ENCODE measurements at regions not wholly inside any gene's neighbourhood (a gene's known extent, or its start where the extent isn't known, plus 50 kb on each side); places are given as distances from the start of the nearest gene placed in this dataset.
"Not testable (repeated sequence)": the region's sequence is repeated elsewhere in the genome, so short reads cannot be mapped to it uniquely, and the experiment has no call there.

GRCh38 chr12:131444220-131445164 is 266.4 kb upstream of the SFSWAP start:
- H3K9me3 Mint-ChIP-seq, result peaks cover 50% of the 10 kb centered on the region
- H3K27me3 Mint-ChIP-seq (ENCODE audit: insufficient read depth), result no peaks in the 10 kb centered on the region; the same call in none of the 2 replicates
- DNase-seq, result no peak
- no peak overlapping the region for H3K27ac Mint-ChIP-seq
- no peaks in the 10 kb centered on the region; the same call in 1 of the 2 replicates for H3K36me3 Mint-ChIP-seq (ENCODE audit: low read depth)
- TF ChIP-seq CTCF (IDR thresholded peaks at IDR 0.05), result no peak
- H3K4me1 Mint-ChIP-seq (ENCODE audit: low read depth), result no peaks in the 10 kb centered on the region
- H3K4me3 Mint-ChIP-seq, result no peak overlapping the region

GRCh38 chr12:131445184-131445774 is 265.6 kb upstream of the SFSWAP start:
- H3K4me1 Mint-ChIP-seq (ENCODE audit: low read depth), result no peaks in the 10 kb centered on the region
- DNase-seq, result no peak
- H3K27ac Mint-ChIP-seq, result no peak overlapping the region
- H3K9me3 Mint-ChIP-seq, result peaks cover 50% of the 10 kb centered on the region
- H3K4me3 Mint-ChIP-seq, result no peak overlapping the region
- H3K36me3 Mint-ChIP-seq (ENCODE audit: low read depth), result no peaks in the 10 kb centered on the region; the same call in 1 of the 2 replicates
- TF ChIP-seq CTCF (IDR thresholded peaks at IDR 0.05), result no peak
- H3K27me3 Mint-ChIP-seq (ENCODE audit: insufficient read depth), result no peaks in the 10 kb centered on the region; the same call in none of the 2 replicates

GRCh38 chr12:131445795-131446194 is 265.1 kb upstream of the SFSWAP start:
- Mint-ChIP-seq H3K4me3 (no peak overlapping the region), H3K4me1 (ENCODE audit: low read depth) (no peaks in the 10 kb centered on the region), H3K27ac (no peak overlapping the region), H3K9me3 (peaks cover 50% of the 10 kb centered on the region), H3K36me3 (ENCODE audit: low read depth) (no peaks in the 10 kb centered on the region; the same call in 1 of the 2 replicates), H3K27me3 (ENCODE audit: insufficient read depth) (no peaks in the 10 kb centered on the region; the same call in none of the 2 replicates)
- no peak for DNase-seq
- TF ChIP-seq CTCF (IDR thresholded peaks at IDR 0.05), result no peak

GRCh38 chr12:131447636-131448035 is 263.3 kb upstream of the SFSWAP start:
- H3K4me3 Mint-ChIP-seq; DNase-seq; H3K4me1 Mint-ChIP-seq (ENCODE audit: low read depth); H3K36me3 Mint-ChIP-seq (ENCODE audit: low read depth); H3K27me3 Mint-ChIP-seq (ENCODE audit: insufficient read depth); H3K27ac Mint-ChIP-seq: not testable (repeated sequence)
- H3K9me3 Mint-ChIP-seq, result peaks cover 31% of the 10 kb centered on the region

- Mint-ChIP-seq H3K27ac (no peak overlapping the region), H3K9me3 (peaks cover 34% of the 10 kb centered on the region), H3K4me1 (ENCODE audit: low read depth) (no peaks in the 10 kb centered on the region), H3K27me3 (ENCODE audit: insufficient read depth) (no peaks in the 10 kb centered on the region), H3K36me3 (ENCODE audit: low read depth) (no peaks in the 10 kb centered on the region; the same call in 1 of the 2 replicates), H3K4me3 (no peak overlapping the region)
- TF ChIP-seq CTCF (IDR thresholded peaks at IDR 0.05), result no peak
- DNase-seq, result no peak
These were observed 262.6 kb upstream of the SFSWAP start for GRCh38 chr12:131448254-131448795.
